ENCODE measurements at regions not wholly inside any gene's neighbourhood (a gene's known extent, or its start where the extent isn't known, plus 50 kb on each side); places are given as distances from the start of the nearest gene placed in this dataset.

DNA sequence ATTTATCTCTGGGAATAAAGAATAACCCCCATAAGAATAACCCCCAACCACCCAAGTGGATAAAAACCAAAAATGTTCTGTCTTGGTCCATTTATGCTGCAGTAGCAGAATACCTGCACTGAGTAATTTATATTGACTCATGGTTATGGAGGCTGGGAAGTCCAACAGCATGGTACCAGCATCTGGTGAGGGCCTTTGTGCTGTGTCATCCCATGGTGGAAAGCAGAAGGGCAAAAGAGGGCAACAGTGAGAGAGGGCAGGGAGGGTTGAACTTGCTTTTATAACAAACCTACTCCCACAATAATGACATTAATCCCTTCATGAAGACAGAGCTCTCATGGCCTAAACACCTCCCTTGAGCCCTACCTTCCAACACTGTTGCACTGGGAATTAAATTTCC lies 133.7 kb downstream of the ERMARD start:
- Histone ChIP-seq H4K8ac (ENCODE audit: low read length) (no peak overlapping the region), H3K4me1 (ENCODE audit: control insufficient read depth, insufficient read depth, low read depth, low read length) (no peaks in the 10 kb centered on the region), H3K9me3 (ENCODE audit: control insufficient read depth, low read length) (peaks cover 7% of the 10 kb centered on the region), H3K4ac (ENCODE audit: low read depth in 1 of 2, low read length in 2 of 2) (no peak overlapping the region), H3K79me1 (replicated peaks; ENCODE audit: low read length, poor library complexity, severe bottlenecking) (no peaks in the 10 kb centered on the region), H2BK15ac (ENCODE audit: low read depth, poor library complexity, severe bottlenecking) (no peak overlapping the region), H3K18ac (ENCODE audit: low read depth in 1 of 2, low read length in 2 of 2) (no peak overlapping the region), H3K9ac (ENCODE audit: low read length) (no peak overlapping the region), H3K27me3 (ENCODE audit: control insufficient read depth in 1 of 2, insufficient read depth in 1 of 2, low read length in 2 of 2) (peaks cover 3 to 37% of the 10 kb centered on the region in 2 experiments), H3K14ac (ENCODE audit: low read length in 2 of 2) (no peak overlapping the region), H3K27ac (ENCODE audit: low read length, poor library complexity, severe bottlenecking) (no peak overlapping the region), H2BK120ac (ENCODE audit: low read depth, low read length) (no peak overlapping the region), H3K23ac (ENCODE audit: low read length in 2 of 2) (no peak overlapping the region), H3K36me3 (ENCODE audit: control insufficient read depth in 1 of 2, insufficient read depth in 2 of 2, low read depth in 1 of 2, low read length in 2 of 2) (no peaks in the 10 kb centered on the region), H2AFZ (ENCODE audit: low read depth, low read length) (no peak overlapping the region), H3K4me2 (ENCODE audit: low read length, poor library complexity, severe bottlenecking) (no peak overlapping the region), H4K91ac (ENCODE audit: low read length) (no peak overlapping the region), H2BK12ac (ENCODE audit: low read length in 2 of 2) (no peak overlapping the region), H2BK5ac (ENCODE audit: low read depth, low read length, poor library complexity, severe bottlenecking) (no peak overlapping the region), H2AK5ac (ENCODE audit: low read length, severe bottlenecking) (no peak overlapping the region), H3K4me3 (ENCODE audit: insufficient read depth in 1 of 2, low read depth in 1 of 2, low read length in 2 of 2) (no peak overlapping the region)
- DNase-seq: no peak

- Histone ChIP-seq H2AFZ (ENCODE audit: low read depth, low read length) (no peak overlapping the region), H4K8ac (ENCODE audit: low read length) (no peak overlapping the region), H3K79me1 (replicated peaks; ENCODE audit: low read length, poor library complexity, severe bottlenecking) (no peaks in the 10 kb centered on the region), H3K4me1 (ENCODE audit: control insufficient read depth, insufficient read depth, low read depth, low read length) (no peaks in the 10 kb centered on the region), H2AK5ac (ENCODE audit: low read length, severe bottlenecking) (no peak overlapping the region), H2BK15ac (ENCODE audit: low read depth, poor library complexity, severe bottlenecking) (no peak overlapping the region), H2BK12ac (ENCODE audit: low read length in 2 of 2) (no peak overlapping the region), H3K9ac (ENCODE audit: low read length) (no peak overlapping the region), H3K9me3 (ENCODE audit: control insufficient read depth, low read length) (peaks cover 8% of the 10 kb centered on the region), H2BK120ac (ENCODE audit: low read depth, low read length) (no peak overlapping the region), H3K27ac (ENCODE audit: low read length, poor library complexity, severe bottlenecking) (no peak overlapping the region), H4K91ac (ENCODE audit: low read length) (no peak overlapping the region), H3K4me3 (ENCODE audit: insufficient read depth in 1 of 2, low read depth in 1 of 2, low read length in 2 of 2) (no peak overlapping the region), H3K36me3 (ENCODE audit: control insufficient read depth in 1 of 2, insufficient read depth in 2 of 2, low read depth in 1 of 2, low read length in 2 of 2) (no peaks in the 10 kb centered on the region), H2BK5ac (ENCODE audit: low read depth, low read length, poor library complexity, severe bottlenecking) (no peak overlapping the region), H3K4me2 (ENCODE audit: low read length, poor library complexity, severe bottlenecking) (no peak overlapping the region), H3K14ac (ENCODE audit: low read length in 2 of 2) (no peak overlapping the region), H3K23ac (ENCODE audit: low read length in 2 of 2) (no peak overlapping the region), H3K4ac (ENCODE audit: low read depth in 1 of 2, low read length in 2 of 2) (no peak overlapping the region), H3K27me3 (ENCODE audit: control insufficient read depth in 1 of 2, insufficient read depth in 1 of 2, low read length in 2 of 2) (peaks cover 3 to 34% of the 10 kb centered on the region in 2 experiments), H3K18ac (ENCODE audit: low read depth in 1 of 2, low read length in 2 of 2) (no peak overlapping the region)
- no peak for DNase-seq
- WGBS: 82% methylated on average over 4 of the region's 6 CpGs
Observed at GRCh38 chr6:169884158-169884557, 132.7 kb downstream of the ERMARD start.

DNA sequence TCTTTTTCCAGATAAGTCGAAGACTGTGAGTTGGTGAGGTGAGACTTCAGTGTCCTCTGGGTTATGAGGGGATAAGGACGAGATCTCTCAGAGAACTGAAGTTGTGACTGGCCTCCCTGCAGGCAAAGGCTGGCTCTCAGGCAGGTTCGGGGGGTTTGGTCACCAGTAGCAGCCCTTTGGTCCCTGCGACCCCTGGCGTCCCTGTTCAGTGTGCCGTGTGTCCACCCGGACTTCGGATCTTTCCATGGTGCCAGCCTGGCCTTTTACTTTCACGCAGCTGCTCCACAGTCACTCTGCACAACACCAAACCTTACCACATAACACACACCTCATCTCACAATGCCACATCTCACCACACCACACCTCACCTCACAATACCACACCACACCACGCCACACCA lies 131.9 kb downstream of the ERMARD start:
- WGBS: 72% methylated on average over 10 of the region's 10 CpGs
- no peak overlapping the region for H3K4me3 ChIP-seq (ENCODE audit: insufficient read depth in 1 of 2, low read depth in 1 of 2, low read length in 2 of 2)
- H2BK5ac ChIP-seq (ENCODE audit: low read depth, low read length, poor library complexity, severe bottlenecking): no peak overlapping the region
- DNase-seq: no peak
- H3K27ac ChIP-seq (ENCODE audit: low read length, poor library complexity, severe bottlenecking): no peak overlapping the region
- no peaks in the 10 kb centered on the region for H3K79me1 ChIP-seq (replicated peaks; ENCODE audit: low read length, poor library complexity, severe bottlenecking)
- peaks cover 9% of the 10 kb centered on the region for H3K9me3 ChIP-seq (ENCODE audit: control insufficient read depth, low read length)
- no peaks in the 10 kb centered on the region for H3K36me3 ChIP-seq (ENCODE audit: control insufficient read depth in 1 of 2, insufficient read depth in 2 of 2, low read depth in 1 of 2, low read length in 2 of 2)
- H4K8ac ChIP-seq (ENCODE audit: low read length): no peak overlapping the region
- no peak overlapping the region for H3K23ac ChIP-seq (ENCODE audit: low read length in 2 of 2)
- H2BK120ac ChIP-seq (ENCODE audit: low read depth, low read length): no peak overlapping the region
- no peak overlapping the region for H3K18ac ChIP-seq (ENCODE audit: low read depth in 1 of 2, low read length in 2 of 2)
- no peak overlapping the region for H2AK5ac ChIP-seq (ENCODE audit: low read length, severe bottlenecking)
- no peak overlapping the region for H2AFZ ChIP-seq (ENCODE audit: low read depth, low read length)
- H2BK15ac ChIP-seq (ENCODE audit: low read depth, poor library complexity, severe bottlenecking): no peak overlapping the region
- no peak overlapping the region for H3K14ac ChIP-seq (ENCODE audit: low read length in 2 of 2)
- H3K9ac ChIP-seq (ENCODE audit: low read length): no peak overlapping the region
- peaks cover 3 to 37% of the 10 kb centered on the region in 2 experiments for H3K27me3 ChIP-seq (ENCODE audit: control insufficient read depth in 1 of 2, insufficient read depth in 1 of 2, low read length in 2 of 2)
- no peaks in the 10 kb centered on the region for H3K4me1 ChIP-seq (ENCODE audit: control insufficient read depth, insufficient read depth, low read depth, low read length)
- no peak overlapping the region for H2BK12ac ChIP-seq (ENCODE audit: low read length in 2 of 2)
- H4K91ac ChIP-seq (ENCODE audit: low read length): no peak overlapping the region
- no peak overlapping the region for H3K4ac ChIP-seq (ENCODE audit: low read depth in 1 of 2, low read length in 2 of 2)
- no peak overlapping the region for H3K4me2 ChIP-seq (ENCODE audit: low read length, poor library complexity, severe bottlenecking)

- no peak overlapping the region for H2BK120ac ChIP-seq (ENCODE audit: low read depth, low read length)
- H3K4me2 ChIP-seq (ENCODE audit: low read length, poor library complexity, severe bottlenecking): no peak overlapping the region
- H3K4me3 ChIP-seq (ENCODE audit: insufficient read depth in 1 of 2, low read depth in 1 of 2, low read length in 2 of 2): no peak overlapping the region
- H3K79me1 ChIP-seq (replicated peaks; ENCODE audit: low read length, poor library complexity, severe bottlenecking): no peaks in the 10 kb centered on the region
- no peaks in the 10 kb centered on the region for H3K4me1 ChIP-seq (ENCODE audit: control insufficient read depth, insufficient read depth, low read depth, low read length)
- no peak overlapping the region for H2AK5ac ChIP-seq (ENCODE audit: low read length, severe bottlenecking)
- H3K27ac ChIP-seq (ENCODE audit: low read length, poor library complexity, severe bottlenecking): no peak overlapping the region
- no peaks in the 10 kb centered on the region for H3K36me3 ChIP-seq (ENCODE audit: control insufficient read depth in 1 of 2, insufficient read depth in 2 of 2, low read depth in 1 of 2, low read length in 2 of 2)
- H2BK5ac ChIP-seq (ENCODE audit: low read depth, low read length, poor library complexity, severe bottlenecking): no peak overlapping the region
- no peak overlapping the region for H2AFZ ChIP-seq (ENCODE audit: low read depth, low read length)
- 74% methylated on average over 13 of the region's 13 CpGs for WGBS
- peaks cover 3 to 37% of the 10 kb centered on the region in 2 experiments for H3K27me3 ChIP-seq (ENCODE audit: control insufficient read depth in 1 of 2, insufficient read depth in 1 of 2, low read length in 2 of 2)
- H3K9ac ChIP-seq (ENCODE audit: low read length): no peak overlapping the region
- H2BK15ac ChIP-seq (ENCODE audit: low read depth, poor library complexity, severe bottlenecking): no peak overlapping the region
- H4K91ac ChIP-seq (ENCODE audit: low read length): no peak overlapping the region
- no peak for DNase-seq
- H2BK12ac ChIP-seq (ENCODE audit: low read length in 2 of 2): no peak overlapping the region
- H3K23ac ChIP-seq (ENCODE audit: low read length in 2 of 2): no peak overlapping the region
- H3K18ac ChIP-seq (ENCODE audit: low read depth in 1 of 2, low read length in 2 of 2): no peak overlapping the region
- H3K9me3 ChIP-seq (ENCODE audit: control insufficient read depth, low read length): peaks cover 9% of the 10 kb centered on the region
- no peak overlapping the region for H3K4ac ChIP-seq (ENCODE audit: low read depth in 1 of 2, low read length in 2 of 2)
- no peak overlapping the region for H3K14ac ChIP-seq (ENCODE audit: low read length in 2 of 2)
- H4K8ac ChIP-seq (ENCODE audit: low read length): no peak overlapping the region
Observed at GRCh38 chr6:169881976-169882375, 130.6 kb downstream of the ERMARD start.

Data from mesenchymal stem cell (in vitro differentiated cells and primary cell).